Esophagus muscularis mucosa (tissue), 4 donors: ENCODE measurements at regions not wholly inside any gene's neighbourhood (a gene's known extent, or its start where the extent isn't known, plus 50 kb on each side); places are given as distances from the start of the nearest gene placed in this dataset.

Experiments
- DNase-seq: peaks from one replicate; pipeline ENCODE4 v3.0.0-alpha.2; 2017; ENCODE audit errors: extremely low spot score
- H3K27ac ChIP-seq, 4 donors: fragments of 200-600 bp; sonication (generic); replicated peaks in 1 of 4; 1 replicate in 3 of 4; 2 replicates in 1 of 4; pipeline ENCODE4 v1.5.1; 2016 to 2019; ENCODE audit warnings: mild to moderate bottlenecking in 1 of 4
- H3K27me3 ChIP-seq, 4 donors: fragments of 200-600 bp; sonication (generic); one replicate each; pipeline versions ENCODE4 v1.5.1 to v1.6.0; 2016 to 2019
- H3K36me3 ChIP-seq, 4 donors: fragments of 200-600 bp; sonication (generic); one replicate each; pipeline ENCODE4 v1.5.1; 2016 to 2019
- H3K4me1 ChIP-seq, 4 donors: fragments of 200-600 bp; sonication (generic); one replicate each; pipeline ENCODE4 v1.5.1; 2016 to 2019
- H3K4me3 ChIP-seq, 4 donors: fragments of 200-600 bp; sonication (generic); 1 replicate in 2 of 4; 2 replicates in 2 of 4; pipeline ENCODE4 v1.5.1; 2016 to 2019; ENCODE audit warnings: mild to moderate bottlenecking in 4 of 4, moderate library complexity in 1 of 4
- H3K9me3 ChIP-seq, 4 donors: fragments of 200-600 bp; sonication (generic); 1 replicate in 3 of 4; 2 replicates in 1 of 4; pipeline ENCODE4 v1.5.1; 2016 to 2019
- CTCF ChIP-seq, 3 experiments: fragments of 200-600 bp in 2 of 3; fragments of 450-650 bp in 1 of 3; sonication (generic) in 2 of 3; IDR thresholded peaks; one replicate each; pipeline ENCODE4 v1.5.1; 2017 to 2019; ENCODE audit warnings: antibody characterized with exemption in 3 of 3, mild to moderate bottlenecking in 2 of 3, moderate library complexity in 1 of 3
- EP300 ChIP-seq: sonication (generic); formaldehyde crosslinking; IDR thresholded peaks from one replicate; pipeline ENCODE4 v1.6.1; 2017; ENCODE audit warnings: antibody characterized with exemption
- POLR2A ChIP-seq: fragments of 450-650 bp; IDR thresholded peaks from one replicate; pipeline ENCODE4 v1.6.1; 2017; ENCODE audit warnings: antibody characterized with exemption, moderate library complexity, mild to moderate bottlenecking, low read depth
- POLR2AphosphoS5 ChIP-seq, 2 donors: sonication (generic); formaldehyde crosslinking; IDR thresholded peaks; one replicate each; pipeline ENCODE4 v1.6.1; 2017; ENCODE audit warnings: antibody characterized with exemption in 2 of 2
- WGBS: methylation state at CpG from one replicate; pipeline ENCODE4 v1.1.5; 2018; 5-methylcytosine and 5-hydroxymethylcytosine counted together
- intact Hi-C: fragments of 100-400 bp; cut with DNase I; formaldehyde crosslinking; loops from one replicate; pipeline ENCODE4 v1.15.1; 2023

DNA sequence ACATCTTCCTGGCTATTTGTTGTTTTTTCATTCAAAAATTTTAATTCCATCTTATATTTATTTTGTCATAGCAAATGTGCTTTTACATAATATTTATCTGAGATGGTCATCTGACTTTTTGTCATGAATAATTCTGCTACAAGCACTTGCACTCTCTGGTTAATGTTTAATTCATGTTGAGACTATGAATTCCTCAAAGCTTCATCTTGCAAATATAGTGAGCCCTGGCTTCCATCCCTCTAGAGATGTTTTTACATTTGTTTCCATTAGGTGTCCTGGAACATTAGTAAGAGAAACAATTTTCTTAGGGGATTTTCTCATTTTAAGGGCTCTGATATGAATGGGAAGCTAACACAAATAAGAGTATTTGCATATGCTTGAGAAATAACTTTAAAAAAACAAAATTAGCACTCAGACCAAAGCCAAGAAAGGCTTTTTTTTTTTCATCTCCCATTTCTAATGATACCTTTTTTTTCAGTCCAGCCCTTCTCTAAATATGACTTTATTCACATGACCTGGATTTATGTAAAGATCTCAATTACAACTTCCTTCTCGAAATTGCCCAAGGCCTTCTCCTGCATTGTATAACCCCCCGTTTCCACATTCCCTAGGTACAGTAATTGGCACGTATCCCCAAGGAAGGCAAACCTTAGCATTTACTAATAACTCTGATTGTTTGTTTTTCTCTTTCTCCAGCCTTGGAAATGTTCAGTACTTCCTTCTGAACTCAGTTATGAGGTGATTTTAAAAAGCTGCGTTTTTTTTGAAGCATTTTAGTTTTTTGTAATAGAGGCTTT lies 797.0 kb upstream of the GJE1 start:
- no peak for TF ChIP-seq POLR2A
- TF ChIP-seq CTCF (IDR thresholded peaks at IDR 0.05) = no peak
- TF ChIP-seq EP300 = no peak
- TF ChIP-seq POLR2AphosphoS5 (IDR thresholded peaks at IDR 0.05) = no peak
- H3K4me1 ChIP-seq = no peaks in the 10 kb centered on the region

DNA sequence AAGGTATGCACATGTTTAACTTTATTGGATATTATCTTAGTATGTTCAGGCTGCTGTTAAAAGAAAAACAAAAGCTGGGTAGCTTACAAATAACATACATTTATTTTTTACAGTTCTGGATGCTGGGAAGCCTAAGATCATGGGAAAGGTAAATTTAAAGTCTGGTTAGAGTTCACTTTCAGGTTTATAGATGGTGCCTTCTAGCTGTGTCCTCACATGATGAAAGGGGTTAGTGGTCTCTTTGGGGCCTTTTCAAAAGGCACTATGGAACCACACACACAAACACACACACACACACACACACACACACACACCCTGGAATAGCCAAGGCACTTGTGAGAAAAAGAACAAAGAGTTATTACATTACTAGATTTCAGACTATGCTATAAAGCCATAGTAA lies 805.8 kb upstream of the GJE1 start:
- H3K36me3 ChIP-seq = no peaks in the 10 kb centered on the region
- no peaks in the 10 kb centered on the region for H3K4me1 ChIP-seq
- no peaks in the 10 kb centered on the region for H3K9me3 ChIP-seq
- DNase-seq = no peak
- H3K27me3 ChIP-seq = no peaks in the 10 kb centered on the region
- no peak for TF ChIP-seq POLR2AphosphoS5 (IDR thresholded peaks at IDR 0.05)
- no peak for TF ChIP-seq POLR2A
- TF ChIP-seq EP300 = no peak
- TF ChIP-seq CTCF (IDR thresholded peaks at IDR 0.05) = no peak
- intact Hi-C loops = no loop called here
- H3K4me3 ChIP-seq = peak overlapping the region; percentile 16 to 36 (median 26)
- H3K27ac ChIP-seq = no peak overlapping the region

More for the DNA sequence above, 797.0 kb upstream of the GJE1 start:
- intact Hi-C loops = no loop called here
- H3K36me3 ChIP-seq = no peaks in the 10 kb centered on the region
- WGBS = 73% methylated on average over 4 of the region's 4 CpGs
- no peak overlapping the region for H3K27ac ChIP-seq
- H3K27me3 ChIP-seq = no peaks in the 10 kb centered on the region
- DNase-seq = no peak
- H3K4me3 ChIP-seq = no peak overlapping the region
- no peaks in the 10 kb centered on the region for H3K9me3 ChIP-seq

DNA sequence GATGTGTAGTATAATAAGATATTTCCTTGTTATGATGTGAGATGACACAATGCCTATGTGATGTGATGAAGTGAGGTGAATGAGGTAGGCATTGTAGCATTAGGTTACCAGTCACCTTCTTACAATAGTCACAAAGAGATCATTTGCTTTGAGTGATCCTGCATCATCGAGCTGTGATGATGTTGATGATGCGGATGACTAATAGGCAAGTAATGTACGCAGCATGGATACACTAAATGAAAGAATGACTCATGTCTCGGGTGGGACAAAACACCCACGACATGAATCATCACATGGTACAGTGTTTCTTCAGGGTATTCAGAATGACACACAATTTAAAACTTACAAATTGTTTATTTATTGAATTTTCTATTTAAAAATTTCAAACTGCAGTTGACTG lies 806.3 kb upstream of the GJE1 start:
- DNase-seq = no peak

DNA sequence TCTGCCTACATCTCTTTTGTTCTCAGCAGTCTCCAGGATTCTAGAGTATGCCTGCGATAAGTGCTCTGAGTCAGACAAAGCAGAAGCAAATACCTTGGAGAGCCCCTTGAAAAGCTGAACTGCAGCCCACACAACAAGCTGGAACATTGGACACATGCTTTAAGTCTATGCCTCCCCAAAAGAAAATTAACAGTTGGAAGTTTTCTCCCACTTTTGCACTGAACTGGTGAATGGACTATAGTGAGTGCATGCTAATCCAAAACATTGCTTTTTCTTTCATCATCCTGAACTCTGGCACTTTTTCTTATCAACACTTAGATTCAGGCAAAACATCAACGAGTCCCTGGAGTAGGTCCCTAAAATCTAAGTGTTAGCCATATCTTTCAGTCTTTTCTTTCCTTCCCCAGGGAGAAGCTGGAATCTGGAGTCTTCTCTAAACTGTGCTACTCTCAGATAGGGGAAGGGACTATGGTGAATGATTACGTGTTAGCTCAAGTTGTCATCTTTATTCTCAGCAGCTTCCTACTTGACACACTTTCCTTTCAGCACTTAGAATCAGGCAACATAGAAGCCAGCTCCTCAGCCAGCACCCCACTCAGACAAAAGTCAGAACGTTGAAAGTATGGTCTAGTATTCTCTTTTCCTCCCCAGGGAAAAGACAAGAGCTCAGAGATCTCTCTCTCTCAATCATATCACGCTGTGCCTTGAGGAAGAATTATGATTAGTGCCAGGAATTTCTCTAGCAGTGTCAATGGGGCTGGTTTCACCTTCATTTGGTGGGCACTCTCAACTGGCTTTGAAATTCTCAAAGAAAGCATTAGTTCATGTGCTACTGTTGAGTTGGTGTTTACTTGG lies 811.0 kb upstream of the GJE1 start:
- TF ChIP-seq CTCF (IDR thresholded peaks at IDR 0.05) = no peak
- Histone ChIP-seq H3K36me3 (no peaks in the 10 kb centered on the region), H3K4me3 (no peak overlapping the region), H3K27me3 (no peaks in the 10 kb centered on the region), H3K4me1 (no peaks in the 10 kb centered on the region), H3K9me3 (no peaks in the 10 kb centered on the region), H3K27ac (no peak overlapping the region)
- 57% methylated on average over 5 of the region's 5 CpGs for WGBS
- intact Hi-C loops = no loop called here
- DNase-seq = no peak

More for the DNA sequence above, 806.3 kb upstream of the GJE1 start:
- H3K27ac ChIP-seq = no peak overlapping the region
- no peaks in the 10 kb centered on the region for H3K27me3 ChIP-seq
- intact Hi-C loops = no loop called here
- no peaks in the 10 kb centered on the region for H3K4me1 ChIP-seq
- H3K36me3 ChIP-seq = no peaks in the 10 kb centered on the region
- WGBS = 43% methylated on average over 5 of the region's 5 CpGs
- no peak for TF ChIP-seq CTCF (IDR thresholded peaks at IDR 0.05)
- peak in 1 of 2 donors; percentile 46 for TF ChIP-seq POLR2AphosphoS5 (IDR thresholded peaks at IDR 0.05)
- H3K4me3 ChIP-seq = peak overlapping the region; percentile 16 to 36 (median 26)
- no peaks in the 10 kb centered on the region for H3K9me3 ChIP-seq
